ENCODE measurements at regions not wholly inside any gene's neighbourhood (a gene's known extent, or its start where the extent isn't known, plus 50 kb on each side); places are given as distances from the start of the nearest gene placed in this dataset.

- ChIA-PET CTCF (interaction anchor here (0.8 to 15.1 kb wide), 2 partner anchors 26 to 52 kb away, joined by 6 to 831 read pairs; no protein-coding TSS in a partner anchor), POLR2A (no interaction called here)
- H3K9me3 ChIP-seq (ENCODE audit: control insufficient read depth, insufficient read depth, low read depth, low read length), result no peaks in the 10 kb centered on the region
- H3K4me3 ChIP-seq (ENCODE audit: low read depth, low read length), result no peak overlapping the region
- H3K36me3 ChIP-seq (ENCODE audit: control insufficient read depth in 2 of 2, insufficient read depth in 1 of 2, low read length in 2 of 2), result no peaks in the 10 kb centered on the region
- TF ChIP-seq ZNF341 (tag by site-specific recombination; IDR thresholded peaks at IDR 0.05; ENCODE audit: low read depth) (peak; percentile 46; the same call in 1 of the 2 replicates), ZNF10 (tag by site-specific recombination; IDR thresholded peaks at IDR 0.05) (no peak), ZNF473 (tag by site-specific recombination; IDR thresholded peaks at IDR 0.05) (no peak)
- no peak overlapping the region for H3K27ac ChIP-seq (ENCODE audit: extremely low read depth, low read depth, low read length)
- no peaks in the 10 kb centered on the region for H3K4me1 ChIP-seq (ENCODE audit: control insufficient read depth, insufficient read depth, low read length)
Measured at GRCh38 chr9:113646946-113647914, 183.7 kb downstream of the RGS3 start.

- ChIA-PET CTCF (interaction anchor here (15.1 kb wide), 1 partner anchor 53 kb away, joined by 831 read pairs; no protein-coding TSS in a partner anchor), POLR2A (no interaction called here)
- TF ChIP-seq IKZF3 (tag by site-specific recombination; IDR thresholded peaks at IDR 0.05) (no peak), KLF17 (tag by site-specific recombination; IDR thresholded peaks at IDR 0.05) (no peak), KLF10 (tag by site-specific recombination; IDR thresholded peaks at IDR 0.05) (no peak), ZNF214 (tag by site-specific recombination; IDR thresholded peaks at IDR 0.05; ENCODE audit: borderline replicate concordance) (no peak), ZNF211 (tag by site-specific recombination; IDR thresholded peaks at IDR 0.05; ENCODE audit: low read depth) (no peak), ZFP37 (tag by site-specific recombination; IDR thresholded peaks at IDR 0.05) (no peak), ZNF768 (tag by site-specific recombination; IDR thresholded peaks at IDR 0.05) (no peak), OSR2 (tag by site-specific recombination; IDR thresholded peaks at IDR 0.05) (no peak), ZBTB48 (tag by site-specific recombination; IDR thresholded peaks at IDR 0.05) (no peak)
- no peaks in the 10 kb centered on the region for H3K36me3 ChIP-seq (ENCODE audit: control insufficient read depth in 2 of 2, insufficient read depth in 1 of 2, low read length in 2 of 2)
- H3K4me1 ChIP-seq (ENCODE audit: control insufficient read depth, insufficient read depth, low read length), result no peaks in the 10 kb centered on the region
- H3K9me3 ChIP-seq (ENCODE audit: control insufficient read depth, insufficient read depth, low read depth, low read length), result no peaks in the 10 kb centered on the region
- H3K27ac ChIP-seq (ENCODE audit: extremely low read depth, low read depth, low read length), result no peak overlapping the region
- H3K4me3 ChIP-seq (ENCODE audit: low read depth, low read length), result no peak overlapping the region
Measured at GRCh38 chr9:113648048-113648447, 184.5 kb downstream of the RGS3 start.

GRCh38 chr9:113648586-113648985, 185.1 kb downstream of the RGS3 start:
- H3K4me1 ChIP-seq (ENCODE audit: control insufficient read depth, insufficient read depth, low read length), result no peaks in the 10 kb centered on the region
- H3K36me3 ChIP-seq (ENCODE audit: control insufficient read depth in 2 of 2, insufficient read depth in 1 of 2, low read length in 2 of 2), result no peaks in the 10 kb centered on the region
- H3K4me3 ChIP-seq (ENCODE audit: low read depth, low read length), result no peak overlapping the region
- CTCF ChIA-PET, result interaction anchor here (15.1 kb wide), 1 partner anchor 53 kb away, joined by 831 read pairs; no protein-coding TSS in a partner anchor
- H3K9me3 ChIP-seq (ENCODE audit: control insufficient read depth, insufficient read depth, low read depth, low read length), result no peaks in the 10 kb centered on the region
- TF ChIP-seq ZNF398 (tag by site-specific recombination; IDR thresholded peaks at IDR 0.05), result no peak
- no peak for TF ChIP-seq ZNF837 (tag by site-specific recombination; IDR thresholded peaks at IDR 0.05)
- TF ChIP-seq ZNF664 (tag by site-specific recombination; IDR thresholded peaks at IDR 0.05), result no peak
- no peak for TF ChIP-seq MYNN (tag by site-specific recombination; IDR thresholded peaks at IDR 0.05; ENCODE audit: borderline replicate concordance)
- TF ChIP-seq ZNF776 (tag by site-specific recombination; IDR thresholded peaks at IDR 0.05; ENCODE audit: borderline replicate concordance), result no peak
- no peak for TF ChIP-seq PRDM4 (tag by site-specific recombination; IDR thresholded peaks at IDR 0.05)
- no peak for TF ChIP-seq GLIS2 (tag by site-specific recombination; IDR thresholded peaks at IDR 0.05)
- H3K27ac ChIP-seq (ENCODE audit: extremely low read depth, low read depth, low read length), result no peak overlapping the region
- POLR2A ChIA-PET, result no interaction called here
